NB4 (cell line): ENCODE measurements at regions not wholly inside any gene's neighbourhood (a gene's known extent, or its start where the extent isn't known, plus 50 kb on each side); places are given as distances from the start of the nearest gene placed in this dataset.

Source experiments
- POLR2A ChIP-seq: IDR thresholded peaks from 2 replicates; pipeline ENCODE4 v1.6.1; 2011; ENCODE audit warnings: mild to moderate bottlenecking; ENCODE audit not compliant: insufficient read length; ENCODE audit errors: extremely low read depth
- TF ChIP-seq, protein P1 (sequence below): IDR thresholded peaks from one replicate; pipeline ENCODE4 v1.5.1; 2012; ENCODE audit warnings: low read depth, low read length

DNA sequence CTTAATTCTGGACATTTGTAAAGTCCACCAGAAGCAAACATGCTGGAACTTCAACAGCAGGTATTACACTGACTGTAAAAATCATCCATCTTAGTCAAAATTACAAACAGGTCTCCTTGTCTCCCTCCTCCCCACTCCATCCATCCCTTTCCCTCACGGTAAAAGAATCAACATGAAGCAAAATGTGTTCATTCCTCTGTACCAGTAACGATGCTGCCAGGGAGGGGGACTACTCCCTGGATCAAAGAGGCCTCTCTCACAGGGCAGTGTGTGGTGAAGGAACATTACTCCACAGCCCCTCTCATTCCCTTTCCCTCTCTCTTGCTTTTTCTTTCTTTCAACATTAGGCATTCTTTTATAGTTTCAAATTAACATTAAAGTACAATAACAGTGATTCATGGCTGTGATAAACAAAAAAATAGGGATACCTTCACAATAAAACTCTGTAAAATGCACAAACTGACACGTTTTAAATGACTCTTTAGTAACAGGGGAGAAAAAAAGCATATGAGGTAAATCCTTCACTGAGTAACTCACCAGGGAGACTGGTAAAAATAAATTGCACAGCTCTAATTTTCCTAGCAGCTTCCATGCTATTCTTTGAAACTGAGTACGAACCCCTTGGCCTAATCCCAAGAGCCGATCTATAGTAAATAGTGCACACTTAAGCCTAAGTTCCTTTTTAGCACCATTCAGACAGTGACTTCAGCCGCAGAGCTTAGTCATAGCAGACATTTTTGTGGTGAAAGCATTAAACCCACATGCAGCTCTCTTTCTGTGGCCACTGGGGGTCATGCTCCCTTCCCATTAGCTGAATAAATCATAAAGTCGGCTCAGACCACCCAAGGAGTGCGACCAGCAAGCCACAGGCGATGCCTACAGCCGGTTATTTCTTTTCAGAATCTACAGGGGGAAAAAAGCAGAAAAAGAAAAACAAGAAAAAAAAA, 215.6 kb upstream of the GYPA start:
- no peak for TF ChIP-seq POLR2A
- TF ChIP-seq, protein P1, sequence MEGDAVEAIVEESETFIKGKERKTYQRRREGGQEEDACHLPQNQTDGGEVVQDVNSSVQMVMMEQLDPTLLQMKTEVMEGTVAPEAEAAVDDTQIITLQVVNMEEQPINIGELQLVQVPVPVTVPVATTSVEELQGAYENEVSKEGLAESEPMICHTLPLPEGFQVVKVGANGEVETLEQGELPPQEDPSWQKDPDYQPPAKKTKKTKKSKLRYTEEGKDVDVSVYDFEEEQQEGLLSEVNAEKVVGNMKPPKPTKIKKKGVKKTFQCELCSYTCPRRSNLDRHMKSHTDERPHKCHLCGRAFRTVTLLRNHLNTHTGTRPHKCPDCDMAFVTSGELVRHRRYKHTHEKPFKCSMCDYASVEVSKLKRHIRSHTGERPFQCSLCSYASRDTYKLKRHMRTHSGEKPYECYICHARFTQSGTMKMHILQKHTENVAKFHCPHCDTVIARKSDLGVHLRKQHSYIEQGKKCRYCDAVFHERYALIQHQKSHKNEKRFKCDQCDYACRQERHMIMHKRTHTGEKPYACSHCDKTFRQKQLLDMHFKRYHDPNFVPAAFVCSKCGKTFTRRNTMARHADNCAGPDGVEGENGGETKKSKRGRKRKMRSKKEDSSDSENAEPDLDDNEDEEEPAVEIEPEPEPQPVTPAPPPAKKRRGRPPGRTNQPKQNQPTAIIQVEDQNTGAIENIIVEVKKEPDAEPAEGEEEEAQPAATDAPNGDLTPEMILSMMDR, result peak; percentile 15
